ENCODE measurements at regions not wholly inside any gene's neighbourhood (a gene's known extent, or its start where the extent isn't known, plus 50 kb on each side); places are given as distances from the start of the nearest gene placed in this dataset.

DNA sequence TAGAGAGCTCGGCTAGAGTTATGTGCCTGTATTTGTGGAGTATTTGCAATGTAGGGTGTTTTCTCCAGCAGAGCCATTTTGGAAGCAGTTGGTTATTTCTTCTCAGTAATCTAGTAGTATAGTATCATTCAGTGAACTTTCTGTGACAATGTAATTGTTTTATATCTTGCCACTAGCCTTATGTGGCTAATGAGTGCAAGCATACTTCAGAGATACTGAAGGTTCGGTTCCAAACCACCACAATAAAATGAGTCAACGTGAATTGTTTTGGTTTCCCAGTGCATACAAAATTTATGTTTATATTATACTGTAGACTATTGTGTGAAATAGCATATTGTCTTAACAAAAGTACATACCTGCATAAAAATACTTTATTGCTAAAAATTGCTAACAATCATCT lies 286.9 kb upstream of the TBL1XR1 start:
- H3K4me2 ChIP-seq (ENCODE audit: insufficient read depth, low read length) = no peak overlapping the region
- TF ChIP-seq GATA2 (IDR thresholded peaks at IDR 0.05; ENCODE audit: insufficient read depth, insufficient read length, low read depth, low read length) = no peak
- no peak for TF ChIP-seq MYC (IDR thresholded peaks at IDR 0.05; ENCODE audit: low read depth, low read length)
- TF ChIP-seq, protein P1, sequence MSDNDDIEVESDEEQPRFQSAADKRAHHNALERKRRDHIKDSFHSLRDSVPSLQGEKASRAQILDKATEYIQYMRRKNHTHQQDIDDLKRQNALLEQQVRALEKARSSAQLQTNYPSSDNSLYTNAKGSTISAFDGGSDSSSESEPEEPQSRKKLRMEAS (IDR thresholded peaks at IDR 0.05; ENCODE audit: insufficient read depth, insufficient read length) = no peak
- no peak for TF ChIP-seq POLR2AphosphoS5 (IDR thresholded peaks at IDR 0.05; ENCODE audit: insufficient read depth, low read depth, low read length)
- no peak for TF ChIP-seq POLR2A (IDR thresholded peaks at IDR 0.05; ENCODE audit: low read depth, low read length)
- TF ChIP-seq, protein P2, sequence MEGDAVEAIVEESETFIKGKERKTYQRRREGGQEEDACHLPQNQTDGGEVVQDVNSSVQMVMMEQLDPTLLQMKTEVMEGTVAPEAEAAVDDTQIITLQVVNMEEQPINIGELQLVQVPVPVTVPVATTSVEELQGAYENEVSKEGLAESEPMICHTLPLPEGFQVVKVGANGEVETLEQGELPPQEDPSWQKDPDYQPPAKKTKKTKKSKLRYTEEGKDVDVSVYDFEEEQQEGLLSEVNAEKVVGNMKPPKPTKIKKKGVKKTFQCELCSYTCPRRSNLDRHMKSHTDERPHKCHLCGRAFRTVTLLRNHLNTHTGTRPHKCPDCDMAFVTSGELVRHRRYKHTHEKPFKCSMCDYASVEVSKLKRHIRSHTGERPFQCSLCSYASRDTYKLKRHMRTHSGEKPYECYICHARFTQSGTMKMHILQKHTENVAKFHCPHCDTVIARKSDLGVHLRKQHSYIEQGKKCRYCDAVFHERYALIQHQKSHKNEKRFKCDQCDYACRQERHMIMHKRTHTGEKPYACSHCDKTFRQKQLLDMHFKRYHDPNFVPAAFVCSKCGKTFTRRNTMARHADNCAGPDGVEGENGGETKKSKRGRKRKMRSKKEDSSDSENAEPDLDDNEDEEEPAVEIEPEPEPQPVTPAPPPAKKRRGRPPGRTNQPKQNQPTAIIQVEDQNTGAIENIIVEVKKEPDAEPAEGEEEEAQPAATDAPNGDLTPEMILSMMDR (IDR thresholded peaks at IDR 0.05; ENCODE audit: extremely low read depth in 1 of 2, insufficient read depth in 1 of 2, low read depth in 1 of 2, low read length in 2 of 2) = no peak
- no peak for TF ChIP-seq FOS (IDR thresholded peaks at IDR 0.05; ENCODE audit: borderline replicate concordance, insufficient read depth, low read length)
- TF ChIP-seq EZH2 (IDR thresholded peaks at IDR 0.05; ENCODE audit: borderline replicate concordance, low read depth, low read length, severe bottlenecking) = no peak
- TF ChIP-seq JUN (IDR thresholded peaks at IDR 0.05; ENCODE audit: borderline replicate concordance, insufficient read depth, insufficient read length, low read depth) = no peak
- no peaks in the 10 kb centered on the region for H3K36me3 ChIP-seq (ENCODE audit: control insufficient read depth in 2 of 2, extremely low read depth in 1 of 2, insufficient read depth in 2 of 2, low read length in 2 of 2)
- no peaks in the 10 kb centered on the region for H3K4me1 ChIP-seq (ENCODE audit: control insufficient read depth, extremely low read depth, insufficient read depth, low read length)
- H4K20me1 ChIP-seq (replicated peaks; ENCODE audit: control insufficient read depth, extremely low read depth, insufficient read depth, low read length) = no peaks in the 10 kb centered on the region
- H3K4me3 ChIP-seq (replicated peaks in 1 of 3; ENCODE audit: insufficient read depth in 1 of 3, low read depth in 1 of 3, low read length in 3 of 3) = no peak overlapping the region
- ChIA-PET CTCF (interaction anchor here (0.9 kb wide), 1 partner anchor 433 kb away, joined by 3 read pairs; no protein-coding TSS in a partner anchor), POLR2A (no interaction called here)
- no peaks in the 10 kb centered on the region for H3K9me1 ChIP-seq (replicated peaks; ENCODE audit: control insufficient read depth, extremely low read depth, insufficient read depth, low read length)
- no peak overlapping the region for H3K27ac ChIP-seq (ENCODE audit: insufficient read depth, low read depth, low read length)
- peak; percentile 12 for FAIRE-seq
- dilution Hi-C loops (cut with MboI; ENCODE audit: extremely low pct_ligation_motif_present, low sequenced_read_pairs) (no loop called here), intact Hi-C loops (cut with micrococcal nuclease) (no loop called here)
- H3K27me3 ChIP-seq (ENCODE audit: control insufficient read depth in 2 of 2, insufficient read depth in 2 of 2, low read length in 2 of 2) = no peaks in the 10 kb centered on the region
- no TSS peak for BruUV-seq (replicated peaks)
- no peak overlapping the region for H3K9ac ChIP-seq (replicated peaks; ENCODE audit: extremely low read depth, insufficient read depth, low read length)
- H2AFZ ChIP-seq (ENCODE audit: low read depth, low read length) = no peak overlapping the region
- no peaks in the 10 kb centered on the region for H3K79me2 ChIP-seq (ENCODE audit: control insufficient read depth, insufficient read depth, low read length)
- H3K9me3 ChIP-seq (replicated peaks; ENCODE audit: control insufficient read depth, insufficient read depth, low read length) = no peaks in the 10 kb centered on the region
- no peak for DNase-seq (ENCODE audit: low read depth, low spot score)
